ENCODE measurements at regions not wholly inside any gene's neighbourhood (a gene's known extent, or its start where the extent isn't known, plus 50 kb on each side); places are given as distances from the start of the nearest gene placed in this dataset.

DNA sequence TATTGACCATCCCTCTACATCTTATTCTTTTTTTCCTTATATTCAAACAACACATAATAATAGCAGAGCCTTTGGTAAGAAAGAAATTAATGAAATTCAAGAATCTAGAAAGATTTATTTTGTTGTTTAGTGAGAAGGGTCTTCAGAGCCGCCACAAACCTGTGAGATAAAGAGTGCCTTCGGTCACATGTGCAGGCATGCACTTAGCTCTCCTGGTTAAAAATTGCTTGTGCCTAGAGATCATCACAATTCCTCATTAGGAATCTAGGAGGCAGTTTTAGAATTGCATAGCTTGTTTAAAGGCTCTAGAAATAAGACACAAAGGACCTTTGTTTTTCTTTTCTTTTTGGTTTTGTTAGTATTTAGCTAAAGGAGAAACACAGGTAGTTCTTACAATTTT lies 1948.4 kb upstream of the IGFBP7 start:
- TF ChIP-seq POLR2A (IDR thresholded peaks at IDR 0.05) (no peak), CTCF (IDR thresholded peaks at IDR 0.05) (no peak)
